Ovary (tissue), 3 donors: ENCODE measurements at regions not wholly inside any gene's neighbourhood (a gene's known extent, or its start where the extent isn't known, plus 50 kb on each side); places are given as distances from the start of the nearest gene placed in this dataset.

Experiments
- CTCF ChIP-seq, 3 donors: fragments of 450-650 bp in 2 of 3; fragments of 200-600 bp in 1 of 3; IDR thresholded peaks; one replicate each; pipeline versions ENCODE4 v1.5.1 to v1.8.0; 2016 to 2022; ENCODE audit warnings: antibody characterized with exemption in 3 of 3, mild to moderate bottlenecking in 1 of 3
- POLR2A ChIP-seq: fragments of 450-650 bp; IDR thresholded peaks from one replicate; pipeline ENCODE4 v1.6.1; 2017; ENCODE audit warnings: antibody characterized with exemption, mild to moderate bottlenecking, moderate library complexity
- donor health status: DM: no; HTN: no; CAD: no.

DNA sequence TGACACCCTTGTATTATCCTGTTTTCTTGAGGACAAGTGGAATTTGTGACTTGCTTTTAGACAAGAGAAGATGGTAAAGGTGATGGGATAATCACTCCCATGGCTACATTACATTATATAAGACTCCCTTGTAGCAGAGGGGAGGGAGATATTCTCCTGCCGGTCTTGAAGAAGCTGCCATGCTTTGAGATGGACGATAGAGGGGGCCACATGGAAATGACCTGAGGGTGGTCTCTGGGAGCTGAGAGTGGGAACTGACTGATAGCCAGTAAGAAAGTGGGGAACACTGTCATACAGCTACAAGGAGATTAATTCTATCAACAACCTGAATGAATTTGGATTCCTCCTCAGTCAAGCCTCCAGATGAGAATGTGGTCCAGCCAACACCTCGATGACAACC, 540.1 kb downstream of the NTRK3 start:
- TF ChIP-seq CTCF (IDR thresholded peaks at IDR 0.05) (no peak), POLR2A (no peak)
